Islet of Langerhans (tissue), 1 donor: ENCODE measurements at regions not wholly inside any gene's neighbourhood (a gene's known extent, or its start where the extent isn't known, plus 50 kb on each side); places are given as distances from the start of the nearest gene placed in this dataset.
"Not testable (repeated sequence)": the region's sequence is repeated elsewhere in the genome, so short reads cannot be mapped to it uniquely, and the experiment has no call there.

Source experiments
- FAIRE-seq: peaks from one replicate; lab custom pipeline; 2011; peaks lifted over from hg19 to GRCh38; lab: Jason Lieb, UNC

DNA sequence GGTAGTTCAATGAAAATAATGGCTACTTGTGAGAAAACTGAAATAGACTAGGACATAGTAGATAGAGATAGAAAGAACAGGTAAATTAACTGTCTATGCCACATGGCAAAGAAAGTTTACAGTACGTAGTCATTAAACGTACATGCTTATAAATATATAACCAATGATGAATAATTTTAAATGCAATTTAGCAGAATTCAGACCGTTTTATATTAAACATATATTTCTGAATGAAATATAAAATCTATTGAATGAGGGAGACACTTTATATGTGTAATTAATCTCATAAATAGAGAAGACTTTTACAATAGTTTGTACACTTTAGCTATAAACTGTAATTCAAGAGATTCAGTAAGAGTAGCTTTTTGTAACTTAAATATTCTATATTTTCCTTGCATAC, 124.4 kb upstream of the VPREB1 start:
- FAIRE-seq, result no peak

DNA sequence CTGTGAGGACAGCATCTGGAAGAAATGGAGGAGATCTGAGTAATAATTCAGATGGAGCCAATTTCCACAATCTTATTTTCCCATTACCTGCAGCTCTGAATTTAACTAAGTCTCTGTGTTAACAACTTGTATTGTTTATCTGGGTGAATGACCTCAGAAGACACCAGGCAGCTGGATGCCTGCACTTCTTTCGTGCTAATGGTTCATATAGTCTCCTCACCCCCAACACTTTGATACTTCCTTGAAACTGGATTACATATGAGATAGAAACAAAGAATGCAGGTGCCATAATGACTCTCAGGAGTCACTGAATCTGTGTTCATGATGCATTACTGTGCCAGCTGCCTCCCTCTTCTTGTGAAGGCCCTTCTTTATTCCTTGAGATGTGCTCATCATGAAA, 125.6 kb upstream of the VPREB1 start:
- no peak for FAIRE-seq

DNA sequence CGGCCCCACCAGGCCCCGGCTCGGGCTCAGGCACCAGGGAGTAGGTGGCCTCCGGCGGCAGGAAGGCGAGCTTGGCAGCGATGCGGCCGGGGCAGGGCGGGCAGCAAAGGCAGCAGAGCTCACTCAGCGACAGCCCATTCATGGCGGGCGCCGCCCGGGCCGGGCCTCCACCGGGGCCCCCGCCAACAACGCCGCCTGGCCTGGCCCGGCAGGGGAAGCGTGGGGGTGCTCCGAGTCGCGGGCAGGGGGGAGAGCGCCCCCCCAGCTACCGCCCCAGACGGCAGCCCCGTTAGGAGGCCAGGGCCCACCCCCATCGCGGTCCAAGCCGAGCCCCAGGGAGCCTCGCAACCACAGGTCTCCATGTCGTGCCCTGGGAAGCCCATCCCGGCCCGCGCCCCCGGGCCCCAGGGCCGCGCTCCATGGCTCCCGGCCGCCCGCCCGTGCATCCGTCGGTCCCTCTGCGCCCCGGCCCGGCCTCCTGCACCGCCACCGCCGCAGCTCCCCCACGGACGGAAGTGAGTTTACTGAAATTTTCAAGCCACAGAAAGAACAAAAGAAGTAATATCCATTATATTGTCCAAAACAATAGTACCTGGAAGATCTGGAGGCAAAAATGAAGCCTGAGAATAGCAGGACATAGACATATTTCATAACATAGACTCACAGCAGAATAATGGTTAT, 126.6 kb upstream of the VPREB1 start:
- not testable (repeated sequence) for FAIRE-seq

DNA sequence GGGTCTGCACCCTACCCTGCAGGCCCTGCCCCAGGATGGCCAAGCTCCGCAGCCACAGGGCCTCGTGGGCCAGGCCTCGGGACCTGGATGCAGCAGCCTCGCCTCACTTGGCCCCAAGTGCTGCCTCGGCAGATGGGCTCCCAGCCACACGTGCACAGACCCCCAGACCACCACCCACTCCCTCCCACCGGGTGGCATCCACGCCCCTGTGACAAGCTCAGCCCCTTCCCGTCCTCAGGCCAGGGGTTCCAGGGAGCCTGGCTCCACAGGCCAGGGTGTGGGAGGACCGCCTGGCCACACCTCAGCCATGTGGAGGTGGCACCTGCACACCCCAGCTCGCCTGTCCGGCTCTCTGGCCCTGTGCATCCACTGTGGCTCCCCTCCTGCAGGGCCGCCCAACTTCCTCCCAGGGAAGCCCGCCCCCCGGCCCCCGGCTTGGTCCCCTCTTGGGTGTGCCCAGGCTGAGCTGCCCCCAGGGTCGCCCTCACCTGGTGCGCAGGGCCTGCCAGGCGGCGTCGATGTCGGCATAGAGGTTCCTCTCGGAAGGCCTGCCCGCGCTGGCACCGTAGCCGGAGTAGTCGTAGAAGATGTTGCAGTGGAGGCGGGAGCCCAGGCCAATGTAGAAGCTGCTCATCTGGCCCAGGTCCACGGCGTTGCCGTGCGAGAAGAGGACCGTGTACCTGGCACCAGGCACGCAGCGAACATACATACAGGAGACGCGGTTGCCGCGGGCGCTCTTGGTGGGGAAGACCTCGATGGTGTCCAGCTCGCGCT, 127.4 kb upstream of the VPREB1 start:
- not testable (repeated sequence) for FAIRE-seq

DNA sequence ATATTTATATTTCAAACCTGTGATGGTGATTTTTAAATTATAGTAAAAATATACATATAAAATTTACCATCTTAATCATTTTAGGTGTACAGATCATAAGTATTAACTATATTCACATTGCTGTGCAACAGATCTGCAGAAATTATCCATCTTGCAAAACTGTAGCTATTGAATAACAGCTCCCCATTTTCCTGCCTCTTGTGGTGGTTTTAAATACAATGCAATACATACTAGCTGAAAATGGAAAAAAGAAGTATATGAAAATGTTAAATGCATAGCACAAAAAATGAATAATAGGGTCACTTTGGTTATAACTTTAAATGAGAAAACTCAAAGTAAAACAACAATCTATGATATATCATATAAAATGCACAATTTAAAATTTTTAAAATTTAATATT, 130.9 kb upstream of the VPREB1 start:
- no peak for FAIRE-seq

DNA sequence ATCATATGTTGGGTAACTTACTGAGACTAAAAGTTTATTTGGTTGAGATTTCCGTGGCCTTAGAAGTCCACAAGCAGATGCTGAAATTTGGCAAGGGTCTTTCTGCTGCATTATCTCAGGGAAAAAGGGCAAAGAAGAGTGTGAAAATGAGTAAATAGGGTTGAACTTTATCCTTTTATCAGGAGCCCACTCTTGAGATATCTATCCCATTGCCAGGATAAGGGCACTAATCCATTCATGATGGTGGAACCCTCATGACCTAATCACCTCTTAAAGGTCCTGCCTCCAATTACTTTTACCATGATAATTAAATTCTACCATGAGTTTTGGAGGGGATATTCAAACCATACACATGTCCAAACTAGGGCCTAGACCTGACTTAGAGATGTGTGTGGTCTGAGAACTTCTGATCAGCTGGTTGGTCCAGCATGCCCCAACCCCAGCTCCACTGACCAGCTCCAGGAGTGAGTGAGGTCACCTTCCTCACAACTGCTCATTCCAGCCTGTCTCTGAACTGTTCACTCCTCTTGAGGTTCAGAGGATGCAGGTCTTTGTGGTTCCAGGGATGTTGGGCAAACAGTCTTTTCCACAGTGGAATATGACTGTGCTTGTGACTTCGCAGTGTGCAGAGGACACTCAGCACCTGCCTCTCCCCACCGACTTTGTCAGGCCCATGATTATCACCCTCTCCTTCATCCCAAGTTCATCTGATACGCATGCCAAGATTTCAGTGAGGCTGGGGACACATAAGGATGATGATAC, 130.1 kb upstream of the TOP3B start:
- no peak for FAIRE-seq

DNA sequence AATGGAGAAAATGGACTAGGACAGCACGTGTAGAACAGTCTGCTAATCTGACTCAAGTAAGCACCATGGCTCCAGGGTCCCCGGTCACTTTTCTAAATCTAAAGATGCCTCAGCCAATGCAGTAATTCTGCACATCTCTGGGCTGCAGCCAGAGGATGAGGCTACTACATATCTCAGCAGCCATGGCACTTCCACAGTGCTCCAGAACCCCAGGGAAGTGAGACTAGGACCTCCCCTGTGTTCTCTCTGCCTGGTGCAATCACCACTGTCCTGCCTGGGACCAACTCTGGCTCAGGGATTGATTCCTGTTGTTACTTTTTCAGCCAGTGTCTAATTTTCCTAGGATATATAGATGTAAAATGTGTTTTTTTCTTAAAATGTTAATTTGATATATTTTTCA, 129.4 kb upstream of the TOP3B start:
- no peak for FAIRE-seq

DNA sequence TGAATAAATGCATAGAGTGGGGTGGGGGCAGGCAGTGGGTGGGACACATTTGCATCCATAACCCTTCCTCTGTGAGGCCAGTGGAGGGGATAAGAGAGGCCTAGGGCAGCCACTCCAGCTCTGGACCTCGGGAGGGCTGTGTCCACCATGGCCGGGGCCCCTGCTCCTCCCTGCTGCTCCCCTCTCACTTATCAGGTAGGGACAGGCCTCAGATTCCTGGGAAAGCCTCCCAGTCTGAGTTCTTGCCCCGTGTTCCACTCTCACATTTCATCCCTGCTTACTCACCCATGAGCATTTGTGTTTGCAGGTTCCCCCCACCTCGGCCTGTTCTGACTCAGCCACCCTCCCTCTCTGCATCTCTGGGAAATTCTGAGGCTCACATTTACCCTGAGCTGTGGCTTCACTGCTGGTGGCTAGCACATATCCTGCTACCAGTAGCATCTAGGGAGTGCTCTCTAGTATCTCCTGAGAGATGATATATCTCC, 128.7 kb upstream of the TOP3B start:
- FAIRE-seq, result no peak

DNA sequence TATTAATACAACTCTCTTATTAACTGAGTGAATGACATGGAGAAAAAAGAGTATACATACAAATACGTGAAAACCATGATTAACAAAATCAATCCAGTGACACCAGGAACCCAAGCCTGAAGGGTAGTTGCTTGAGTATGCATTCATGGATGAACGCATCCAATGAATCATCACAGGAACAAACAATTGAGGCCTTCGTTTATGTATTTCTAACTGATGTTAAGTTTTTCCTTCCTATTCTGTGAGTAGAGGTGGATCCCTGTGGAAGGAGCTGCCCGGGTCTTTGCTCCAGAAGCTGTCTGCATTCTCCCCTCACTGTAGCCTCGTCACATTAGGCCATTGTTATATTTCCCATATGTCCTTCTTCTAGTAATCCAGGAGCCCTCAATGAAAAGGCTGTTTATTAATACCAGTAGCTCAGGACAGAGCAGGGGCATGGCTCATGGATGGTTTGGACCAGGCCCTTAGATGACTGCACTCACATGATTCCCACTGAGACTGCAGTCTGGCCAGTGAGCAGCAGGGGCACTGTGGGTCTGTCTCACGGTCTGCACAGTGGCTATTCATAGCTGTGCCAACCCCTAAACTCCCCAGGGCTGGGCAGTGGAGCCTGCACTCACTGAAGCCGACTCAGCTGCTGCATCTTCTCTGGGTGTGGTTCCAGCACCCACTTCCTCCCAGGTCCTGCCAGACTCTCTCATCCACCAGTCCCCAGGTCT, 128.1 kb upstream of the TOP3B start:
- FAIRE-seq, result peak; percentile 70

DNA sequence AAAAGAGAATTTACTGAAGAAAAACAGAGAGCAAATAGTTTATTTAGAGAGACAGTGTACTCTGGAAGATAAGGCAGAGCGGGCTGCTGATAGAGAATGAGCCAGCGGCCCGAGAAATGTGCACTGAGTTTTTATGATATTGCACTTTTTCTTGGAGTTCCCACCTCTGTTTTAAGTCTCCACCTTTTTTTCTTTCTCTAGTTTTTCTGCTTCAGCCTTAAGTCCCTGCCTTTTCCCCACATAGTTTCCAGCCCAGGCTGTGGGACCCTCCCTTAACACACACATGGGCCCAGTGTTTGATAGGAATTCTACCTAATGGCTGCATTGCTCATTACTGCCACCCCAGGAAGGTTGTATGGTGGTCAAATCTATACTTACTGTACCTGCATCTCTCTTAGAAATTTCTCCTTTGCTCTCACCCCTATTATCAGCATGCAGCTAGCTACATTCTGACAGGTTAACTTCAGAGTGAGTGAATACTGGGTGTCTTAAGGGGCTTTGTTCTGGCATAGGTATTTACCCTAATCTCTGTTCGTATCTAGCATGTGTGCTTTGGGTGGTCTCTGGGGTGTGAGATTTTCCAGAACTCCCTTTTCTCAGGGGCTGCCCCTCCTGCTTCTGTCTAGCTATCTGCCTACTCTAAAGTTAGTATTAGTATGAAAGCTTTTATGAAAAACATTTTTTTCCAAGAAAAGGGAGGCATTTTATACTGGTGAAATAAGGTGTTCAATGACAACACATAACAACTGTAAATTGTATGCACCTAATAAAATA, 127.3 kb upstream of the TOP3B start:
- FAIRE-seq, result no peak

DNA sequence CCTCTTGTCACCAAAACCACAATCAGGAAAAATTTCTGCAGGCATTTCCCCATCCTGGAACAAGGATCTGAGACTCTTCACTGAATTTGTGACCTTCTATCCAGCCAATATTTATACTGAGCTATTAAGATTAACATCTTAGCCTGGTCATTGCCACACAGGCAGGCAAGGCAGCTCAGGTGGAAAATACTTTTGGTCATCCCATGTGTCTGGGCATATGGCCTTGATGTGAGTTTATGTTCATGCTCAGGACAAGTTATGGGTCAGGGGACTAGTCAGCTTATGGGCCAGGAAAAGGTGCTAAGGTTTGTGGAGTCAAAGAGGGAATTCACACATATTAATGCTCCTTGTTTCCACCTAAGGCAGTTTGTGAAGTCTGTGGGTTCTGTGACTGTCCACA, 124.3 kb upstream of the TOP3B start:
- no peak for FAIRE-seq

DNA sequence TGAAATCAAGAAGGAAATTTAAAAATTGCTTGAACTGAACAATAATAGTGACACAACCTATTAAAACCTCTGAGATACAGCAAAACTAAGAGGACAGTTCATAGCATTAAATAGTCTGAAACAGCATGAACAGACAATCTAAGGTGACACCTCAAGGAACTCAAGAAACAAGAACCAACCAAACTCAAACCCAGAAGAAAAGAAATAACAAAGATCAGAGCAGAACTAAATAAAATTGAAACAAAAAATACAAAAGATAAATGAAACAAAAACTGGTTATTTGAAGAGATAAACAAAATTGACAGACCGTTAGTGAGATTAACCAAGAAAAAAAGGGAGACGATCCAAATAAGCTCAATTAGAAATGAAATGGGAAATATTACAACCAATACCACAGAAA, 122.8 kb upstream of the TOP3B start:
- FAIRE-seq, result no peak

DNA sequence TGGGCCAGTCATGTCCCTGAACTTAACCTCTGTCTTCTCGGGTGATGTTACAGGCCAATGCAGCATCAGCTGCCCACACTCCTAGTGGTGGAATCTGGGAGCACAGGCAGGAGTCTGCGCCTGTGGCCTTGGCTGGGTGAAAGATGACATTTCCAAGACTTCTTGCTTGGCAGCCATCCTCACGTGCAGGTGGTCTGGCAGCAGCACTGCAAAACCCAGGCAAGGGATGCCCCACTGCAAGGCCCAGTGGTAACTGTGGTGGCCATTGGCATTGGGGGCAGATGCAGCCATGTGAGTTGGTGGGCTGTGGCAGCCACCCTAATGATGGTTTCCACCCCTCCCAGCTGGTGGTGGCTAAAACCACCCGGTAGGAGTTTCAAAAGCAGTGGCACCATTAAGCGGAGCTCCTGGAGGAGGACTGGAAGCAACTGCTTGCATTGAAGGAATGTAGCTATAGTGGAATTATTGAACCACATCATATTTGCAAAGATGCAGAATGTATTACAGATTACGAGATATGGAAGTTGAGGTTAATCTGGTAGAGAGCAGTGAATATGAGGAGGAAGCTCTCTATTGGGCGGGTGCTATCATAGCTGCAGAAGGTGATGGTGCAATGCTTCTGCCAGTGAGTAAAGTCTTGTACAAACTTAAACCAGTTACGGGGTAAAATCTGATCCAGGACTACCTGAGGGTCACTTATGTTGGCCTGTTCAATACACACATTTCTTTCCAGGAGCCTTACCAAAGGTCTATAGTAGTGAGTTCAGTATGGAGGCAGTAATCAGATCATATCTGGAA, 120.7 kb upstream of the TOP3B start:
- no peak for FAIRE-seq

DNA sequence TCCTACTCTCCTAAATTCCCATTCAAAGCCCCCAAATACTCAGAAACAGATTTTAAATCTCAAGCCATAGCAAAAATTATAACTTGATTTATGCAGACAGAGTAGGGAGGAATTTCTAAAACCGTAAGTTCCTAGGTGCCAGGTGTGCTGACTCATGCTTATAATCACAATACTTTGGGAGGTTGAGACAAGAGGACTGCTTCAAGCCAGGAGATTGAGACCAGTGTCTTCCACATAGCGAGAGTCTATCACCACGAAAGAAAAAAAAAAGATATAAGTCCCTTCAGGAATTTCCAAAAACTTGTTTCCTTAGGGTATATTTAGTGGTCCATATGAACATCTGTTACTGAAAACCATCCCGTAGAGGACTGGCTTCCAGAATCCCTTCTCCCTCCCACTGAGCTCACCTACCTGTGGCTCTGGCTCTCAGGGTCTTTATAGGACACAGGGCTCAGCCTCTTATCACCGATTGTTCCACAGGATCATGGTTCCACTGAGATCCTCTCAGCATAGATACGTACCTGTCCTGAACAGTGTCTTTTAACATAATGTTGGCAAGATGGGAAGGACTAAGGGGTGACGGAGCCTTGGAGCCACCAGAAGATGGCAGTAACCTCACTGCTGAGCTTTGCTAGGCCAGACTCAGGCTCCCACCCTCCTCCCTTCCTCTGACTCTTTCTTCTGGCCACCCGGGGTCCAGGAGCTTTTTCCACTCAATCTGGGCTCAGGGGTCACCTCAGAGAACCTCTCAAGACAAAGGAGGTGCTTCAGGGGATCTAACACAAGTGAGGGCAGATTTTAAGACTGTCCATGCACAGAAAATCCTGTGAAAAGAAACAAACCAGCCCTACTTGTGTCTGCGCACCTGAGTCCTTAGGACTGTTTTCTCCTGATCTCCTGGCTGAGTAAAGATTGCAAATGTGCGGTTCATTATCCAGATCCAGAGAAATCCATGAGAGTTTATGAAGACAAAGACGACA, 117.5 kb upstream of the TOP3B start:
- FAIRE-seq, result no peak

DNA sequence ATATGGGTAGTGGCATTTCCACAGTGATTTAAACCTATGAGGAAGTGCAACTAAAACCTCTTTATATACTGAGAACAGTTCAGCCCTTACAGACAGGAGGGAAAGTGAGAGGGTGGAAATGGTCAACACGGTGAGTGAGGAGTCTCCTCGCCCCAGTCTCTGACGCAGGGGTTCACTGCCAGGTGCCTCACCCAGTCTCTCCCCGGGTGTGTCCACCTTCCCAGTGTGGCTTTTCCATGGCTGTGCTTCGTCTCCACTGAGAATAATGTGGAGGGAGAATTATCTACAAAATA, 116.6 kb upstream of the TOP3B start:
- FAIRE-seq, result no peak

DNA sequence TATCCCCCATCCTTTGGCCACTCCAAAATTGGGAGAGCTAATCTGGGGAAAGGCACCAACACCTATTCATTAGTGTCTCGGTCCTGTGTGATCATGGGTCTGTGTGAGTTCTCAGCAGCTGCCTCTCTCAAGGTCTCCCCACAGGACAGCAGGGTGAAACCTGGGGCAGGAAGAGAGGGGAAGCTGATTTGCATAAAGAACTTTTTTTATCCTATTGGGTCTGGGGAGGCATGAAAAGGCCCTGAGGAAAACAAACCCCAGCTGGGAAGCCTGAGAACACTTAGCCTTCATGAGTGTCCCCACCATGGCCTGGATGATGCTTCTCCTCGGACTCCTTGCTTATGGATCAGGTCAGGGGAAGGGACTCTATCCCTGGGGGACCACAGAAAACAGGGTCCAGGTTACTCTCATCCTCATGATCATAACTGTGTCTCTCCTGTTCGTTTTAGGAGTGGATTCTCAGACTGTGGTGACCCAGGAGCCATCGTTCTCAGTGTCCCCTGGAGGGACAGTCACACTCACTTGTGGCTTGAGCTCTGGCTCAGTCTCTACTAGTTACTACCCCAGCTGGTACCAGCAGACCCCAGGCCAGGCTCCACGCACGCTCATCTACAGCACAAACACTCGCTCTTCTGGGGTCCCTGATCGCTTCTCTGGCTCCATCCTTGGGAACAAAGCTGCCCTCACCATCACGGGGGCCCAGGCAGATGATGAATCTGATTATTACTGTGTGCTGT, 116.0 kb upstream of the TOP3B start:
- no peak for FAIRE-seq

DNA sequence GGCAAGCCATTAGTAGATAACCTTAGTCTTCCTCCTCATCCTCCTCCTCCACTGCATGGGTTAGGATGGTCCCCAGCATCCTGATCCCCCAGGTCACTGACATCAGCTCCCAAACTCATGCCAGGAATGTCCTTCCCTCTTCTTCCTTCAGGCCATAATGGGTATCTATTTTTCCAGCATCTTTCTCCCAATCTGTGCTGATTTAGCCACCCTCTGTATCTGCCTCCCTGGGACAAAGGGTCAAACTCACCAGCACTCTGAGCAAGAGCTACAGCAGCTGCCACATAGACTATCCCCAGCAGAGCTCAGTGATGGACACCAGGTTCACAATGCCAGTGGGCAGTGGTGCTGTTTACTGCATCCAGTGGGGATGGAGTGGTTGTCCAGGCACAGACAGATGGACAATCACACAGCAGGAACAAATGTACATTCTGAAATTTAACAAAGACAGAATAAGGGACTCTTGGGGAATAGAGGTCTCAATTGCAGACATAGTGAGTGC, 115.2 kb upstream of the TOP3B start:
- FAIRE-seq, result no peak

DNA sequence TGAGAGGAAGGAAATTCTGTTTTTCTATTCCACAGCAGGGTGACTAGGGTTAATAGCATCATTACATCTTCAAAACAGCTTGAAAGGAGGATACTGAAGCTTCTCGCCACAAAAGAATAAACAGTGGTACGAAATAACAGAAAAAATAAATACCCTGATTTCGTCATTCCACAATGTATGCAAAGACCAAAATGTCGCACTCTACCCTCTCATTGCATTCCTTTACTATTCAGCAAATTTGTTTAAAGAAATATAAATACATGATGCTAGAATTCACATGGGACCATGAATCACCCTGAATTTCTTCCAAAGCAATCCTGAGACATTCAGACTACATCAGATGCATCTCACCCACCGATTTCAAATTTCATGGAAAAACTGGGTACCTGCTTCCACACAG, 112.3 kb upstream of the TOP3B start:
- no peak for FAIRE-seq

DNA sequence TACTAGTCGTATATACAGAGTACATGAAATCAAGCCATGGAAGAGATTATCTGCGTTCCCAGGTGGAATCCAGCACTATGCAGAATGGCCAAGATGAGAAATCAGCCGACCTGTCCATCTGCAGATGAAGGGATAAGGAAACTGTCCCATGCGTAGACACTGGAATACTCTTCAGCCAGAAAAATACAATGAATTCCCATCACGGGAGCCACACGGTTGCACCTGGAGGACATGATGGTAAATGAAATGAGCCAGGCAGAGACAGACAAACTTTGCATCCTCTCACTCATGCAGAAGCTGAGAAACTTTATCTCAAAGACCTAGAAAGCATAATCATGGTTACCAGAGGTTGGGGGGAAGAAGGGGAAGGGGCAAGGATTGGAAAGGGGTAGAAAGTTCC, 111.9 kb upstream of the TOP3B start:
- FAIRE-seq, result no peak
